ENCODE measurements at regions not wholly inside any gene's neighbourhood (a gene's known extent, or its start where the extent isn't known, plus 50 kb on each side); places are given as distances from the start of the nearest gene placed in this dataset.

DNA sequence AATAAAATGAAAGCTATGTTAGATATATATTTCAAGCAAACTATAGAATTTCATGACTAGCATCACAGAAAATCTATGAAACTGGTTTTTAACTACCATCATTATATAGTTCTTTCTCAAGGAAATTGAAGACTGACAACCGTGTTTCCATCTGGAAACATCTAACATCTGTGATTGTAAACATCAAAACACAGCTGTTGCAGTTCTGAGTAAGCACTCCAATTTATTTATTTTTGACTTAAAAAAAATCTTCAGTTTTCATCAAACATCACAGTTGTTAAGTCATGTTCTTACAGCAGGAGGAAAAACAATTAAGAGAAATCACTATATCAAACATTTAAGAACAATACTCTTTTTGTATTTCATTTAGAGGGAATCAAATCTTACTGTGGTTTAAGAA lies 1653.0 kb upstream of the MIR17HG start:
- TF ChIP-seq EZH2phosphoT487 (IDR thresholded peaks at IDR 0.05; ENCODE audit: borderline replicate concordance): no peak
- TF ChIP-seq, protein P1, sequence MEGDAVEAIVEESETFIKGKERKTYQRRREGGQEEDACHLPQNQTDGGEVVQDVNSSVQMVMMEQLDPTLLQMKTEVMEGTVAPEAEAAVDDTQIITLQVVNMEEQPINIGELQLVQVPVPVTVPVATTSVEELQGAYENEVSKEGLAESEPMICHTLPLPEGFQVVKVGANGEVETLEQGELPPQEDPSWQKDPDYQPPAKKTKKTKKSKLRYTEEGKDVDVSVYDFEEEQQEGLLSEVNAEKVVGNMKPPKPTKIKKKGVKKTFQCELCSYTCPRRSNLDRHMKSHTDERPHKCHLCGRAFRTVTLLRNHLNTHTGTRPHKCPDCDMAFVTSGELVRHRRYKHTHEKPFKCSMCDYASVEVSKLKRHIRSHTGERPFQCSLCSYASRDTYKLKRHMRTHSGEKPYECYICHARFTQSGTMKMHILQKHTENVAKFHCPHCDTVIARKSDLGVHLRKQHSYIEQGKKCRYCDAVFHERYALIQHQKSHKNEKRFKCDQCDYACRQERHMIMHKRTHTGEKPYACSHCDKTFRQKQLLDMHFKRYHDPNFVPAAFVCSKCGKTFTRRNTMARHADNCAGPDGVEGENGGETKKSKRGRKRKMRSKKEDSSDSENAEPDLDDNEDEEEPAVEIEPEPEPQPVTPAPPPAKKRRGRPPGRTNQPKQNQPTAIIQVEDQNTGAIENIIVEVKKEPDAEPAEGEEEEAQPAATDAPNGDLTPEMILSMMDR (IDR thresholded peaks at IDR 0.05 in 2 of 3, conservative IDR thresholded peaks at IDR 0.05 in 1 of 3; ENCODE audit: borderline replicate concordance in 1 of 3, insufficient read depth in 1 of 3, low read depth in 2 of 3, low read length in 2 of 3): no peak

Data from HCT116 (cell line).